Testis (tissue), 2 donors: ENCODE measurements at regions not wholly inside any gene's neighbourhood (a gene's known extent, or its start where the extent isn't known, plus 50 kb on each side); places are given as distances from the start of the nearest gene placed in this dataset.

ENCODE experiments used
- POLR2A ChIP-seq: fragments of 450-650 bp; IDR thresholded peaks from one replicate; pipeline ENCODE4 v1.6.1; 2017; ENCODE audit warnings: antibody characterized with exemption, mild to moderate bottlenecking, moderate library complexity
- TF ChIP-seq, protein P1 (sequence below), 3 experiments: fragments of 450-650 bp in 2 of 3; fragments of 200-600 bp in 1 of 3; sonication (generic) in 1 of 3; IDR thresholded peaks; one replicate each; pipeline ENCODE4 v1.5.1; 2016 to 2019; ENCODE audit warnings: antibody characterized with exemption in 3 of 3, mild to moderate bottlenecking in 2 of 3, moderate library complexity in 1 of 3

GRCh38 chr3:94961423-94962100 lies 898.7 kb downstream of the NSUN3 start:
- TF ChIP-seq, protein P1, sequence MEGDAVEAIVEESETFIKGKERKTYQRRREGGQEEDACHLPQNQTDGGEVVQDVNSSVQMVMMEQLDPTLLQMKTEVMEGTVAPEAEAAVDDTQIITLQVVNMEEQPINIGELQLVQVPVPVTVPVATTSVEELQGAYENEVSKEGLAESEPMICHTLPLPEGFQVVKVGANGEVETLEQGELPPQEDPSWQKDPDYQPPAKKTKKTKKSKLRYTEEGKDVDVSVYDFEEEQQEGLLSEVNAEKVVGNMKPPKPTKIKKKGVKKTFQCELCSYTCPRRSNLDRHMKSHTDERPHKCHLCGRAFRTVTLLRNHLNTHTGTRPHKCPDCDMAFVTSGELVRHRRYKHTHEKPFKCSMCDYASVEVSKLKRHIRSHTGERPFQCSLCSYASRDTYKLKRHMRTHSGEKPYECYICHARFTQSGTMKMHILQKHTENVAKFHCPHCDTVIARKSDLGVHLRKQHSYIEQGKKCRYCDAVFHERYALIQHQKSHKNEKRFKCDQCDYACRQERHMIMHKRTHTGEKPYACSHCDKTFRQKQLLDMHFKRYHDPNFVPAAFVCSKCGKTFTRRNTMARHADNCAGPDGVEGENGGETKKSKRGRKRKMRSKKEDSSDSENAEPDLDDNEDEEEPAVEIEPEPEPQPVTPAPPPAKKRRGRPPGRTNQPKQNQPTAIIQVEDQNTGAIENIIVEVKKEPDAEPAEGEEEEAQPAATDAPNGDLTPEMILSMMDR (IDR thresholded peaks at IDR 0.05), result no peak
- no peak for TF ChIP-seq POLR2A
